Endothelial cell of umbilical vein (primary cell): ENCODE measurements at regions not wholly inside any gene's neighbourhood (a gene's known extent, or its start where the extent isn't known, plus 50 kb on each side); places are given as distances from the start of the nearest gene placed in this dataset.

ENCODE experiments used
- BruUV-seq: library from RNA; stranded (reverse); fragments of 400-500 nt; replicated peaks from 2 replicates; lab custom pipeline; 2021; lab: Mats Ljungman, UMichigan
- CTCF ChIA-PET: fragments of 300-600, 350-600 bp; sonication (Branson Sonifier 250); formaldehyde crosslinking; loops from one replicate; lab custom pipeline; 2021; ENCODE audit warnings: antibody characterized with exemption, inconsistent platforms; lab: Charles Lee
- POLR2A ChIA-PET: fragments of 300-600, 350-600 bp; sonication (Branson Sonifier 250); formaldehyde crosslinking; loops from one replicate; lab custom pipeline; 2021; ENCODE audit warnings: antibody characterized with exemption, inconsistent platforms; lab: Charles Lee
- DNase-seq: peaks from one replicate; pipeline ENCODE4 v3.0.0-alpha.2; 2011; ENCODE audit warnings: low read depth, low spot score
- FAIRE-seq: peaks from 2 replicates; lab custom pipeline; 2011; peaks lifted over from hg19 to GRCh38; lab: Jason Lieb, UNC
- H2AFZ ChIP-seq: 2 replicates; pipeline ENCODE4 v1.6.0; 2012; ENCODE audit warnings: low read depth, low read length, control low read depth, inconsistent platforms
- H3K27ac ChIP-seq: 2 replicates; pipeline ENCODE4 v1.5.1; 2011; ENCODE audit warnings: low read depth, mild to moderate bottlenecking, control low read depth, low read length, moderate library complexity; ENCODE audit not compliant: insufficient read depth
- H3K27me3 ChIP-seq, 2 experiments: 2 replicates each; pipeline versions ENCODE4 v1.6.0 to v1.6.1; 2011; ENCODE audit warnings: low read length in 2 of 2, mixed read lengths in 1 of 2; ENCODE audit not compliant: control insufficient read depth in 2 of 2, insufficient read depth in 2 of 2
- H3K36me3 ChIP-seq, 2 experiments: 2 replicates in 1 of 2; 3 replicates in 1 of 2; pipeline ENCODE4 v1.5.1; 2011; ENCODE audit warnings: low read length in 2 of 2, mild to moderate bottlenecking in 1 of 2, moderate library complexity in 1 of 2; ENCODE audit not compliant: control insufficient read depth in 2 of 2, insufficient read depth in 2 of 2; ENCODE audit errors: extremely low read depth in 1 of 2
- H3K4me1 ChIP-seq: 3 replicates; pipeline ENCODE4 v1.5.1; 2011; ENCODE audit warnings: mild to moderate bottlenecking, low read length; ENCODE audit not compliant: control insufficient read depth, insufficient read depth; ENCODE audit errors: extremely low read depth
- H3K4me2 ChIP-seq: 2 replicates; pipeline ENCODE4 v1.6.1; 2011; ENCODE audit warnings: low read length, control low read depth, mixed read lengths; ENCODE audit not compliant: insufficient read depth
- H3K4me3 ChIP-seq, 3 experiments: fragments of 200-600 bp in 1 of 3; sonication (generic), shearing (Covaris generic) in 1 of 3; replicated peaks in 1 of 3; 2 replicates each; pipeline ENCODE4 v1.5.1; 2011 to 2016; ENCODE audit warnings: control low read depth in 3 of 3, low read length in 3 of 3, mild to moderate bottlenecking in 2 of 3, inconsistent platforms in 1 of 3, low read depth in 1 of 3, moderate library complexity in 1 of 3; ENCODE audit not compliant: insufficient read depth in 1 of 3
- H3K79me2 ChIP-seq: 2 replicates; pipeline ENCODE4 v1.6.0; 2012; ENCODE audit warnings: low read length, inconsistent platforms; ENCODE audit not compliant: control insufficient read depth, insufficient read depth
- H3K9ac ChIP-seq: replicated peaks from 2 replicates; pipeline ENCODE3; 2011; ENCODE audit warnings: low read length, control low read depth; ENCODE audit not compliant: insufficient read depth; ENCODE audit errors: extremely low read depth
- H3K9me1 ChIP-seq: replicated peaks from 3 replicates; pipeline ENCODE4 v1.6.0; 2011; ENCODE audit warnings: mild to moderate bottlenecking, low read length; ENCODE audit not compliant: control insufficient read depth, insufficient read depth; ENCODE audit errors: extremely low read depth
- H3K9me3 ChIP-seq: replicated peaks from 2 replicates; pipeline ENCODE4 v1.5.1; 2012; ENCODE audit warnings: low read length, inconsistent platforms; ENCODE audit not compliant: control insufficient read depth, insufficient read depth
- H4K20me1 ChIP-seq: replicated peaks from 2 replicates; pipeline ENCODE3; 2011; ENCODE audit warnings: mild to moderate bottlenecking, low read length; ENCODE audit not compliant: control insufficient read depth, insufficient read depth; ENCODE audit errors: extremely low read depth
- EZH2 ChIP-seq: IDR thresholded peaks from 2 replicates; pipeline ENCODE4 v1.6.1; 2012; ENCODE audit warnings: borderline replicate concordance, low read depth, mild to moderate bottlenecking, moderate library complexity, low read length, inconsistent platforms; ENCODE audit not compliant: severe bottlenecking
- FOS ChIP-seq: IDR thresholded peaks from 2 replicates; pipeline ENCODE4 v1.6.1; 2011; ENCODE audit warnings: mild to moderate bottlenecking, low read length, moderate library complexity, borderline replicate concordance; ENCODE audit not compliant: insufficient read depth
- GATA2 ChIP-seq: IDR thresholded peaks from 2 replicates; pipeline ENCODE4 v1.7.0; 2011; ENCODE audit warnings: low read depth, mild to moderate bottlenecking, moderate library complexity, mixed read lengths, low read length; ENCODE audit not compliant: insufficient read length, insufficient read depth
- JUN ChIP-seq: IDR thresholded peaks from 2 replicates; pipeline ENCODE4 v1.6.1; 2011; ENCODE audit warnings: borderline replicate concordance, low read depth; ENCODE audit not compliant: insufficient read length, insufficient read depth
- MYC ChIP-seq: IDR thresholded peaks from one replicate; pipeline ENCODE4 v1.6.1; 2011; ENCODE audit warnings: mild to moderate bottlenecking, low read depth, low read length
- POLR2A ChIP-seq: IDR thresholded peaks from 2 replicates; pipeline ENCODE4 v1.6.1; 2012; ENCODE audit warnings: low read depth, mild to moderate bottlenecking, control low read depth, low read length
- POLR2AphosphoS5 ChIP-seq: IDR thresholded peaks from 2 replicates; pipeline ENCODE4 v1.6.1; 2012; ENCODE audit warnings: low read depth, mild to moderate bottlenecking, control low read depth, low read length, moderate library complexity; ENCODE audit not compliant: insufficient read depth
- dilution Hi-C: fragments of 300-500 bp; cut with MboI; formaldehyde crosslinking; loops from one replicate; pipeline ENCODE4 v1.15.0; 2019; ENCODE audit warnings: low sequenced_read_pairs; ENCODE audit not compliant: extremely low pct_ligation_motif_present
- intact Hi-C: fragments of 100-400 bp; cut with micrococcal nuclease; formaldehyde crosslinking; loops from one replicate; pipeline ENCODE4 v1.10.0; 2022
- TF ChIP-seq, protein P1 (sequence below): IDR thresholded peaks from 2 replicates; pipeline ENCODE4 v1.6.1; 2011; ENCODE audit not compliant: insufficient read depth, insufficient read length
- TF ChIP-seq, protein P2 (sequence below), 2 donors: IDR thresholded peaks; 1 replicate in 1 of 2; 2 replicates in 1 of 2; pipeline ENCODE4 v1.5.1; 2011; ENCODE audit warnings: low read length in 2 of 2, mild to moderate bottlenecking in 2 of 2, moderate library complexity in 2 of 2, control low read depth in 1 of 2, inconsistent platforms in 1 of 2, low read depth in 1 of 2; ENCODE audit not compliant: insufficient read depth in 1 of 2; ENCODE audit errors: extremely low read depth in 1 of 2

DNA sequence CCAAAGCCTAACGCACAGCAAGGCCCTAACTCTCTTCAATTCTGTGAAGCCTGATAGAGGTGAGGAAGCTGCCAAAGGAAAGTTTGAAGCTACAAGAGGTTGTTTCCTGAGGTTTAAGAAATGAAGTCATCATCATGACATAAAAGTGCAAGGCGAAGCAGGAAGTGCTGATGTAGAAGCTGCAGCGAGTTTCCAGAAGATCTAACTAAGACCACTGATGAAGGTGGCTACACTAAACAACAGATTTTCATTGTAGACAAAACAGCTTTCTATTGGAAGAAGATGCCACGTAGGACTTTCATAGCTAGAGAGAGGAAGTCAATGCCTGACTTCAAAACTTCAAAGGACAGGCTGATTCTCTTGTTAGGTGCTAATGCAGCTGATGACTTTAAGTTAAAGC is 385.6 kb upstream of the OR4E1 start:
- intact Hi-C loops = no loop called here
- ChIA-PET CTCF (interaction anchor here (1.3 to 1.5 kb wide), 3 partner anchors 12 to 207 kb away, joined by 4 to 6 read pairs (median 4); no protein-coding TSS in a partner anchor), POLR2A (no interaction called here)

DNA sequence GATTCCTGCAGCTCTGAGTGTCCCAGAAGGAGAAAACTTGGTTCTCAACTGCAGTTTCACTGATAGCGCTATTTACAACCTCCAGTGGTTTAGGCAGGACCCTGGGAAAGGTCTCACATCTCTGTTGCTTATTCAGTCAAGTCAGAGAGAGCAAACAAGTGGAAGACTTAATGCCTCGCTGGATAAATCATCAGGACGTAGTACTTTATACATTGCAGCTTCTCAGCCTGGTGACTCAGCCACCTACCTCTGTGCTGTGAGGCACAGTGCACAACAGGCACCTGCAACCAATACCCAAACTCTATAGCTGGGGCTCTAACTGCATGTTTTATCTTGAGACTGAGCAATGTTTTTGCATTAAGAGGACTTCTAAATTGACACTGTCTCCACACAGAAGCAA is 379.2 kb upstream of the OR4E1 start:
- peaks cover under 1 to 12% of the 10 kb centered on the region in 2 experiments for H3K27me3 ChIP-seq
- no peak overlapping the region for H3K4me3 ChIP-seq
- H3K9me3 ChIP-seq = no peaks in the 10 kb centered on the region
- H3K4me1 ChIP-seq = no peaks in the 10 kb centered on the region
- CTCF ChIA-PET = interaction anchor here (0.7 to 2.4 kb wide), 5 partner anchors 10 to 201 kb away, joined by 3 to 6 read pairs (median 3); no protein-coding TSS in a partner anchor
- DNase-seq (no peak), FAIRE-seq (no peak)
- dilution Hi-C loops (no loop called here), intact Hi-C loops (no loop called here)
- no peak overlapping the region for H2AFZ ChIP-seq
- no peak overlapping the region for H3K9ac ChIP-seq
- no peaks in the 10 kb centered on the region for H4K20me1 ChIP-seq
- H3K27ac ChIP-seq = no peak overlapping the region
- TF ChIP-seq FOS (no peak), EZH2 (no peak), MYC (no peak)
- TF ChIP-seq, protein P1, sequence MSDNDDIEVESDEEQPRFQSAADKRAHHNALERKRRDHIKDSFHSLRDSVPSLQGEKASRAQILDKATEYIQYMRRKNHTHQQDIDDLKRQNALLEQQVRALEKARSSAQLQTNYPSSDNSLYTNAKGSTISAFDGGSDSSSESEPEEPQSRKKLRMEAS = no peak
- POLR2A ChIA-PET = no interaction called here
- H3K79me2 ChIP-seq = no peaks in the 10 kb centered on the region
- H3K36me3 ChIP-seq = no peaks in the 10 kb centered on the region
- H3K9me1 ChIP-seq = no peaks in the 10 kb centered on the region
- BruUV-seq = no TSS peak
- H3K4me2 ChIP-seq = no peak overlapping the region

More for the DNA sequence above, 385.6 kb upstream of the OR4E1 start:
- Histone ChIP-seq H3K9me3 (no peaks in the 10 kb centered on the region), H3K9ac (no peak overlapping the region), H3K9me1 (no peaks in the 10 kb centered on the region), H4K20me1 (no peaks in the 10 kb centered on the region), H3K27me3 (peaks cover 0 to 2% of the 10 kb centered on the region in 2 experiments), H3K27ac (no peak overlapping the region), H2AFZ (no peak overlapping the region), H3K36me3 (no peaks in the 10 kb centered on the region), H3K4me1 (no peaks in the 10 kb centered on the region), H3K79me2 (no peaks in the 10 kb centered on the region), H3K4me3 (no peak overlapping the region), H3K4me2 (no peak overlapping the region)
- TF ChIP-seq GATA2 (no peak), JUN (no peak), POLR2AphosphoS5 (no peak), POLR2A (no peak)
- TF ChIP-seq, protein P2, sequence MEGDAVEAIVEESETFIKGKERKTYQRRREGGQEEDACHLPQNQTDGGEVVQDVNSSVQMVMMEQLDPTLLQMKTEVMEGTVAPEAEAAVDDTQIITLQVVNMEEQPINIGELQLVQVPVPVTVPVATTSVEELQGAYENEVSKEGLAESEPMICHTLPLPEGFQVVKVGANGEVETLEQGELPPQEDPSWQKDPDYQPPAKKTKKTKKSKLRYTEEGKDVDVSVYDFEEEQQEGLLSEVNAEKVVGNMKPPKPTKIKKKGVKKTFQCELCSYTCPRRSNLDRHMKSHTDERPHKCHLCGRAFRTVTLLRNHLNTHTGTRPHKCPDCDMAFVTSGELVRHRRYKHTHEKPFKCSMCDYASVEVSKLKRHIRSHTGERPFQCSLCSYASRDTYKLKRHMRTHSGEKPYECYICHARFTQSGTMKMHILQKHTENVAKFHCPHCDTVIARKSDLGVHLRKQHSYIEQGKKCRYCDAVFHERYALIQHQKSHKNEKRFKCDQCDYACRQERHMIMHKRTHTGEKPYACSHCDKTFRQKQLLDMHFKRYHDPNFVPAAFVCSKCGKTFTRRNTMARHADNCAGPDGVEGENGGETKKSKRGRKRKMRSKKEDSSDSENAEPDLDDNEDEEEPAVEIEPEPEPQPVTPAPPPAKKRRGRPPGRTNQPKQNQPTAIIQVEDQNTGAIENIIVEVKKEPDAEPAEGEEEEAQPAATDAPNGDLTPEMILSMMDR (IDR thresholded peaks at IDR 0.05; ENCODE audit: extremely low read depth in 1 of 2, insufficient read depth in 1 of 2, low read depth in 1 of 2, low read length in 2 of 2) = no peak
- dilution Hi-C loops = no loop called here
- FAIRE-seq = no peak
- no peak for DNase-seq
- no TSS peak for BruUV-seq
